Transverse colon (tissue), 4 donors: ENCODE measurements at regions not wholly inside any gene's neighbourhood (a gene's known extent, or its start where the extent isn't known, plus 50 kb on each side); places are given as distances from the start of the nearest gene placed in this dataset.

ENCODE experiments used
- DNase-seq: peaks from one replicate; pipeline ENCODE4 v3.0.0-alpha.2; 2019
- H3K27ac ChIP-seq, 4 donors: fragments of 200-600 bp; sonication (generic); 2 replicates each; pipeline ENCODE4 v1.5.1; 2016 to 2018; ENCODE audit warnings: inconsistent platforms in 4 of 4
- H3K27me3 ChIP-seq: fragments of 200-600 bp; sonication (generic); 2 replicates; pipeline ENCODE4 v1.5.1; 2017; ENCODE audit warnings: inconsistent platforms
- H3K36me3 ChIP-seq, 4 donors: fragments of 200-600 bp; sonication (generic); 2 replicates each; pipeline ENCODE4 v1.5.1; 2017 to 2019; ENCODE audit warnings: inconsistent platforms in 4 of 4
- H3K4me1 ChIP-seq, 4 donors: fragments of 200-600 bp; sonication (generic); 2 replicates each; pipeline ENCODE4 v1.5.1; 2017 to 2020; ENCODE audit warnings: inconsistent platforms in 4 of 4
- H3K4me3 ChIP-seq, 4 donors: fragments of 200-600 bp; sonication (generic); 1 replicate in 1 of 4; 2 replicates in 3 of 4; pipeline versions ENCODE4 v1.5.1 to v1.6.1; 2017 to 2019; ENCODE audit warnings: inconsistent platforms in 4 of 4
- H3K9me3 ChIP-seq, 2 donors: fragments of 200-600 bp; sonication (generic); 2 replicates each; pipeline ENCODE4 v1.5.1; 2017 to 2019; ENCODE audit warnings: inconsistent platforms in 2 of 2
- CTCF ChIP-seq, 5 experiments: fragments of 200-600 bp in 3 of 5; fragments of 450-650 bp in 2 of 5; sonication (generic) in 3 of 5; IDR thresholded peaks; 1 replicate in 2 of 5; 2 replicates in 3 of 5; pipeline ENCODE4 v1.5.1; 2016 to 2017; ENCODE audit warnings: antibody characterized with exemption in 5 of 5, inconsistent platforms in 3 of 5, mild to moderate bottlenecking in 2 of 5, moderate library complexity in 1 of 5
- EP300 ChIP-seq: sonication (generic); formaldehyde crosslinking; IDR thresholded peaks from one replicate; pipeline ENCODE4 v1.6.1; 2017; ENCODE audit warnings: antibody characterized with exemption, low read depth
- POLR2A ChIP-seq: fragments of 450-650 bp; IDR thresholded peaks from one replicate; pipeline ENCODE4 v1.6.1; 2016; ENCODE audit warnings: antibody characterized with exemption, mild to moderate bottlenecking, moderate library complexity
- POLR2AphosphoS5 ChIP-seq, 3 donors: sonication (generic); formaldehyde crosslinking; IDR thresholded peaks; one replicate each; pipeline ENCODE4 v1.6.1; 2016; ENCODE audit warnings: antibody characterized with exemption in 3 of 3
- WGBS, 2 donors: methylation state at CpG; one replicate each; pipeline ENCODE4 v1.1.5; 2018; ENCODE audit warnings: low coverage in 1 of 2; 5-methylcytosine and 5-hydroxymethylcytosine counted together
- in situ Hi-C, 4 donors: fragments of 200-750 bp; cut with MboI; loops; one replicate each; pipeline versions ENCODE4 v1.15.0 to v1.15.1; 2017; ENCODE audit warnings: low sequenced_read_pairs in 3 of 4, low pct_ligation_motif_present in 1 of 4, low pct_unique_long_range_greater_than_20kb in 1 of 4
- intact Hi-C: fragments of 100-400 bp; cut with DNase I; formaldehyde crosslinking; loops from one replicate; pipeline ENCODE4 v1.15.1; 2023; ENCODE audit warnings: low total_unique reads

- Histone ChIP-seq H3K36me3 (no peaks in the 10 kb centered on the region), H3K27me3 (no peaks in the 10 kb centered on the region), H3K4me1 (no peaks in the 10 kb centered on the region), H3K4me3 (no peak overlapping the region), H3K9me3 (peaks cover 0 to 16% of the 10 kb centered on the region in 2 donors), H3K27ac (no peak overlapping the region)
- no peak for TF ChIP-seq POLR2AphosphoS5 (IDR thresholded peaks at IDR 0.05)
- no peak for TF ChIP-seq POLR2A
- no peak for TF ChIP-seq EP300
- TF ChIP-seq CTCF (IDR thresholded peaks at IDR 0.05) = no peak
- no peak for DNase-seq
- in situ Hi-C loops (no loop called here), intact Hi-C loops (no loop called here)
- 93 to 95% methylated on average over 3 of the region's 3 CpGs for WGBS, 2 donors
These were observed 198.8 kb downstream of the MTERF1 start for GRCh38 chr7:91681718-91682117.

DNA sequence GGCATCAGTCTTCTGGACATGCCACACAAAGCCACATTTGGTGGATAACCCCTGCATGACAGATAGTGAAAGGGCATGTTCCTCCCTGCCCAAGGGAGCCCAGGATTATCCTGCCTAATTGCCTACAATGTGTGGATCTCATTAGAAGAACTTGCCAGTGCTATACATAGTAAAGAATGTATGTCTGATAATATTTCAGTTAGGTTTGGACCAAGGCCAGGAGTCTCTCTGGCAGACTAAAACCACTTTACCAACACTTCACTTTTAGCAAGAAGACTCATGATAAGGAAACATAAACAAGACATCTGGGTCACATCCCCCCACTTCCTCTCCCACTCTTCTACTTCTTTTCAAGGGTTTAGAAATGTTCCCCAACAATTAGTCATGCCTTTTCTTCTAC is 196.7 kb downstream of the MTERF1 start:
- H3K9me3 ChIP-seq = peaks cover 0 to 16% of the 10 kb centered on the region in 2 donors
- intact Hi-C loops (no loop called here), in situ Hi-C loops (no loop called here)
- no peaks in the 10 kb centered on the region for H3K4me1 ChIP-seq
- no peak for DNase-seq
- no peak for TF ChIP-seq CTCF (IDR thresholded peaks at IDR 0.05)
- no peak for TF ChIP-seq EP300
- TF ChIP-seq POLR2A = no peak
- H3K27me3 ChIP-seq = no peaks in the 10 kb centered on the region
- no peak overlapping the region for H3K4me3 ChIP-seq
- H3K27ac ChIP-seq = no peak overlapping the region
- H3K36me3 ChIP-seq = no peaks in the 10 kb centered on the region

GRCh38 chr7:91685544-91685943 is 195.0 kb downstream of the MTERF1 start:
- no peak overlapping the region for H3K27ac ChIP-seq
- peaks cover 0 to 16% of the 10 kb centered on the region in 2 donors for H3K9me3 ChIP-seq
- no peaks in the 10 kb centered on the region for H3K27me3 ChIP-seq
- TF ChIP-seq CTCF (IDR thresholded peaks at IDR 0.05) (no peak), POLR2A (no peak), POLR2AphosphoS5 (IDR thresholded peaks at IDR 0.05) (no peak), EP300 (no peak)
- DNase-seq = no peak
- intact Hi-C loops (no loop called here), in situ Hi-C loops (no loop called here)
- WGBS, 2 donors = 86 to 92% methylated on average over 1 of the region's 1 CpG
- no peaks in the 10 kb centered on the region for H3K36me3 ChIP-seq
- no peaks in the 10 kb centered on the region for H3K4me1 ChIP-seq
- H3K4me3 ChIP-seq = no peak overlapping the region

GRCh38 chr7:91690541-91691070 is 189.9 kb downstream of the MTERF1 start:
- Histone ChIP-seq H3K9me3 (no peaks in the 10 kb centered on the region), H3K27ac (no peak overlapping the region), H3K27me3 (no peaks in the 10 kb centered on the region), H3K4me1 (peaks cover 0 to 6% (median 0%) of the 10 kb centered on the region in 4 donors), H3K4me3 (no peak overlapping the region), H3K36me3 (no peaks in the 10 kb centered on the region)
- in situ Hi-C loops (no loop called here), intact Hi-C loops (no loop called here)
- DNase-seq = no peak
- TF ChIP-seq CTCF (IDR thresholded peaks at IDR 0.05) (no peak), POLR2A (no peak), EP300 (no peak), POLR2AphosphoS5 (IDR thresholded peaks at IDR 0.05) (no peak)
- 33 to 47% methylated on average over 1 of the region's 1 CpG for WGBS, 2 donors
